Ascending aorta (tissue), 2 donors: ENCODE measurements at regions not wholly inside any gene's neighbourhood (a gene's known extent, or its start where the extent isn't known, plus 50 kb on each side); places are given as distances from the start of the nearest gene placed in this dataset.

Source experiments
- DNase-seq, 2 donors: peaks; one replicate each; pipeline ENCODE4 v3.0.0-alpha.2; 2019; ENCODE audit warnings: low spot score in 2 of 2
- H3K27ac ChIP-seq, 2 donors: fragments of 200-600 bp; sonication (generic); one replicate each; pipeline ENCODE4 v1.5.1; 2016 to 2017; ENCODE audit warnings: mild to moderate bottlenecking in 1 of 2
- H3K27me3 ChIP-seq: fragments of 200-600 bp; sonication (generic); one replicate; pipeline ENCODE4 v1.5.1; 2017
- H3K36me3 ChIP-seq, 2 donors: fragments of 200-600 bp; sonication (generic); one replicate each; pipeline ENCODE4 v1.5.1; 2016
- H3K4me1 ChIP-seq, 2 donors: fragments of 200-600 bp; sonication (generic); one replicate each; pipeline ENCODE4 v1.5.1; 2016 to 2017; ENCODE audit warnings: mild to moderate bottlenecking in 1 of 2
- H3K4me3 ChIP-seq, 2 donors: fragments of 200-600 bp; sonication (generic); one replicate each; pipeline ENCODE4 v1.5.1; 2016 to 2017; ENCODE audit warnings: mild to moderate bottlenecking in 1 of 2
- H3K9me3 ChIP-seq, 2 donors: fragments of 200-600 bp; sonication (generic); one replicate each; pipeline ENCODE4 v1.5.1; 2016
- intact Hi-C: fragments of 100-400 bp; cut with DNase I; formaldehyde crosslinking; loops from one replicate; pipeline ENCODE4 v1.15.1; 2023
- TF ChIP-seq, protein P1 (sequence below), 3 experiments: fragments of 200-600 bp in 2 of 3; fragments of 450-650 bp in 1 of 3; sonication (generic) in 2 of 3; IDR thresholded peaks; one replicate each; pipeline ENCODE4 v1.5.1; 2016 to 2019; ENCODE audit warnings: antibody characterized with exemption in 3 of 3, mild to moderate bottlenecking in 1 of 3, moderate library complexity in 1 of 3

DNA sequence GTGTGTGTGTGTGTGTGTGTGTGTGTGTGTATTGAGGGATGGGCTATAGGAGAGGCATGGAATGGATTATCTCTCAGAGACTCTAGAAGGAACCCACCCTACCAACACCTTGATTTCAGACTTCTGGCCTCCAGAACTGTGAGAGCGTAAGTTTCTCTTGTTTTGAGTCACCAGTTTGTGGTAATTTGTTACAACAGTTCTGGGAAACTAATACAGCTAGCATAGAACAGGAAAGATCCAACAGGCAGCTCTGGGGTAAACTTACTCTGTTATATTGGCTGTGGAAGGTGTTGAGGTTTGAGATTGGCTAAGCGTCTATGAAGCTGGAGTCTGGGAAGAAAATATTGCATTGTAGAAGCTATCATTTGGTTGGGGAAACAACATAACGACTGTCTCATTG is 334.3 kb downstream of the AACS start:
- intact Hi-C loops, result no loop called here
- TF ChIP-seq, protein P1, sequence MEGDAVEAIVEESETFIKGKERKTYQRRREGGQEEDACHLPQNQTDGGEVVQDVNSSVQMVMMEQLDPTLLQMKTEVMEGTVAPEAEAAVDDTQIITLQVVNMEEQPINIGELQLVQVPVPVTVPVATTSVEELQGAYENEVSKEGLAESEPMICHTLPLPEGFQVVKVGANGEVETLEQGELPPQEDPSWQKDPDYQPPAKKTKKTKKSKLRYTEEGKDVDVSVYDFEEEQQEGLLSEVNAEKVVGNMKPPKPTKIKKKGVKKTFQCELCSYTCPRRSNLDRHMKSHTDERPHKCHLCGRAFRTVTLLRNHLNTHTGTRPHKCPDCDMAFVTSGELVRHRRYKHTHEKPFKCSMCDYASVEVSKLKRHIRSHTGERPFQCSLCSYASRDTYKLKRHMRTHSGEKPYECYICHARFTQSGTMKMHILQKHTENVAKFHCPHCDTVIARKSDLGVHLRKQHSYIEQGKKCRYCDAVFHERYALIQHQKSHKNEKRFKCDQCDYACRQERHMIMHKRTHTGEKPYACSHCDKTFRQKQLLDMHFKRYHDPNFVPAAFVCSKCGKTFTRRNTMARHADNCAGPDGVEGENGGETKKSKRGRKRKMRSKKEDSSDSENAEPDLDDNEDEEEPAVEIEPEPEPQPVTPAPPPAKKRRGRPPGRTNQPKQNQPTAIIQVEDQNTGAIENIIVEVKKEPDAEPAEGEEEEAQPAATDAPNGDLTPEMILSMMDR (IDR thresholded peaks at IDR 0.05), result no peak

DNA sequence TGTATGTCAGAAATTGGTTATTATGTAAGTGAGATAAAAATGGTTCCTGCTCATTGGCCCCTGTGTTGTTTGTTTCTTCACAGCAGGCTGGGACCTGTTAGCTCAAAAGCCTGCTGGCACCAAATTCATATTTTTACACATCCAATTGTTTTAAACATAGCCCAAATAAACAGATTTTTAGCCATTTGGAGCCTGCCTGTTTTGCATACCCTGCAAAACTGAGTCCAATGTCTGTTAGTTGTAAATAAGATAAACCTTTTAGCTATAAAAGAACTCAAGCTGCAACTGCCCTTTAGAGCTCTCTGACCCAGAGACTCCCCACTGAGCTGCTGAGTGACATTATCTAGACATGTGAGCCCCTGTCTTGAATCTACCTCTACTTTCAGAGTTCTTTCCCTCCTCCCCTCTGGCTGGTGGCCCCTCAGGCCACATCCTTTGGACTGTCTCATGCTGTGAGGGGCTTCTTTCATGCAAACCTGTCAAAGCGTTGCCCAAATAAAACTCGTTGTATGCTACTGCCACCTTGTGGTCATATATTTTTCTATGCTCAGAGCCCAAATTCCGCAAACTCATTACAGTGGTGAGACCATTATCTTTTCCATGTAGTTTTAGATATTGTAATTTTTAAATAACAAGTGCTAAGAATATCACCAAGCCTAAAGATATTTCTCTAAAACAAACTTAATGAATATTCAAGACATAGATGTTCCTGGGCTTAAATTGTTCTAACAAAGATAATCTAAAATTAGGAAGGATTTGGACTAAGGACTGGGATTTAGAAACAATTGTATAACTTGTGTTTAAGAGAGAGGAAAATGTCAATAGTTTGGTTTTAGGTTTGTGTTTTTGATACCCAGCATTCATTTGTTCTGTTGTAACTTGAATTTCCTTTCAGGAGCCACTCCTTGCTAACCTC is 337.9 kb downstream of the AACS start:
- H3K36me3 ChIP-seq, result no peaks in the 10 kb centered on the region
- peaks cover 7 to 11% of the 10 kb centered on the region in 2 donors for H3K9me3 ChIP-seq
- intact Hi-C loops, result loop anchor here (2.0 kb wide), 1 partner anchor 220 kb away; no protein-coding TSS in a partner anchor
- H3K27me3 ChIP-seq, result no peaks in the 10 kb centered on the region
- no peak overlapping the region for H3K4me3 ChIP-seq
- H3K27ac ChIP-seq, result no peak overlapping the region
- DNase-seq, result no peak
- TF ChIP-seq, protein P1 (IDR thresholded peaks at IDR 0.05), result peak; percentile 8 to 36 (median 15)
- no peaks in the 10 kb centered on the region for H3K4me1 ChIP-seq

More for the DNA sequence above, 334.3 kb downstream of the AACS start:
- no peak overlapping the region for H3K4me3 ChIP-seq
- no peaks in the 10 kb centered on the region for H3K36me3 ChIP-seq
- no peak for DNase-seq
- no peaks in the 10 kb centered on the region for H3K4me1 ChIP-seq
- H3K27me3 ChIP-seq, result no peaks in the 10 kb centered on the region
- H3K9me3 ChIP-seq, result peaks cover 7% of the 10 kb centered on the region in 2 donors
- H3K27ac ChIP-seq, result no peak overlapping the region

DNA sequence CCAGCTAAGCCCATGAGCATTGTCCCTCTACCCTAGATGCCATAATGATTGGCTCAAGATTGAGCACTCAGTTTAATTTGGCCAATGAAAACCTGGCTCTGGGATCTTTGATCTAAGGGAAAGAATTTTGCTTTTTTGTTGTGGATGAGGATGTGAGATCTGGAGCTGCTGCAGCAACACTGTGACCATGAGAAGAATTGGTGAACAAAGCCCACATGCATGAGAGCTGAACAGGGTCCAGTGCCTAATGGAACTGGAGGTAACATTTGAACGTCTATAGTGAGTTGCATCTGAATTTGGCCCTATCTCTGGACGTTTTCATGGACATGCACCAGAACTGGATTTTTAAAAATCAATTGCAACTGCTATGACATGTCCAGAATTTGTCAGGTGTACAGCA is 338.6 kb downstream of the AACS start:
- DNase-seq, result no peak
- intact Hi-C loops, result loop anchor here (2.0 kb wide), 1 partner anchor 221 kb away; no protein-coding TSS in a partner anchor

DNA sequence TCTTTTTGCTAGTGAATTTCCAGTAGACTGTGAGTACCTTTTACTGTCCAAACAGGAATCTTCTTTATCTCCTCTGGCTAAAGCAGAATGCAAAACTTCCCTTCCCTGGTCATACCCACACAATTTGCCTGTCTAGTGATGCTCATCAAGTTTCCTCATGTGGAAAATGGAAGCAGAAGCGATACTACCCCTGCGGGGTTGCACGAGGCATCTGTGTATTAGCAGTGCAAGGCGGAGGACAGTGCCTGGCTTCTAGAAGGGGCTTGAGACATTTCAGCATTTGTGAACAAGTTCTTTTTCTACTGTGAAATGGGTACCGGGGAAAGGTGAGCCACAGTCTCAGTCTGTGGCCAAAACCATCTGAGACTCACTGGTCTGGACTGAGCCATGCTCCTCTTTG is 340.9 kb downstream of the AACS start:
- no peak for DNase-seq
- Histone ChIP-seq H3K9me3 (peaks cover 7 to 11% of the 10 kb centered on the region in 2 donors), H3K36me3 (no peaks in the 10 kb centered on the region), H3K27ac (no peak overlapping the region), H3K4me3 (no peak overlapping the region), H3K4me1 (no peaks in the 10 kb centered on the region), H3K27me3 (no peaks in the 10 kb centered on the region)
- TF ChIP-seq, protein P1 (IDR thresholded peaks at IDR 0.05), result no peak
- intact Hi-C loops, result no loop called here

More for the DNA sequence above, 338.6 kb downstream of the AACS start:
- Histone ChIP-seq H3K4me1 (no peaks in the 10 kb centered on the region), H3K9me3 (peaks cover 7 to 11% of the 10 kb centered on the region in 2 donors), H3K36me3 (no peaks in the 10 kb centered on the region), H3K27ac (no peak overlapping the region), H3K4me3 (no peak overlapping the region), H3K27me3 (no peaks in the 10 kb centered on the region)
- TF ChIP-seq, protein P1 (IDR thresholded peaks at IDR 0.05), result no peak

DNA sequence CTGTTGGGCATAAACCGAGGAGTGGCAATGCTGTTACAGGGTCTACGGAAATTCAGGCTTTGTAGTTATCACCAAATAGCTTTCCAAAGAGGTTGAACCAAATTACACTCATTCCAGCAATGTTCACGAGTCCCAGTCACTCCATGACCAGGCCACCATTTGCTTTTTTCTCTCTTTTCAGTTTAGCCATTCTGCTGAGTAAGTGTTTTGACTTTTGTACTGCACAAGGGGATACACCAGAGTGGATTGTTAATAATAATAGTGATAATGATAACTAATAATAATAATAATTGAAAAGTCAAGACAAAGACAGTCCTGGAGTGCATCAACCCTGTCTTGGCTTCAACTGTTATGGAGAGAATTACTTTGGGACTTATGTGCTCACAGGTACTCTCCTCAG is 343.5 kb downstream of the AACS start:
- peaks cover 0 to 4% of the 10 kb centered on the region in 2 donors for H3K9me3 ChIP-seq
- no peak overlapping the region for H3K27ac ChIP-seq
- H3K36me3 ChIP-seq, result no peaks in the 10 kb centered on the region
- DNase-seq, result no peak
- H3K4me1 ChIP-seq, result no peaks in the 10 kb centered on the region
- no peaks in the 10 kb centered on the region for H3K27me3 ChIP-seq
- no peak overlapping the region for H3K4me3 ChIP-seq
- TF ChIP-seq, protein P1 (IDR thresholded peaks at IDR 0.05), result no peak
- intact Hi-C loops, result no loop called here
